IgD-negative memory B cell (primary cell): ENCODE measurements at regions not wholly inside any gene's neighbourhood (a gene's known extent, or its start where the extent isn't known, plus 50 kb on each side); places are given as distances from the start of the nearest gene placed in this dataset.
"Not testable (repeated sequence)": the region's sequence is repeated elsewhere in the genome, so short reads cannot be mapped to it uniquely, and the experiment has no call there.

Source experiments
- H3K27ac Mint-ChIP-seq, 3 donors: one replicate each; pipeline ENCODE4 v1.8.0; 2020 to 2022; ENCODE audit warnings: mild to moderate bottlenecking in 3 of 3, mixed read lengths in 3 of 3, moderate library complexity in 1 of 3
- H3K27me3 Mint-ChIP-seq: one replicate; pipeline ENCODE4 v1.8.0; 2021; ENCODE audit warnings: mixed read lengths
- H3K36me3 Mint-ChIP-seq: one replicate; pipeline ENCODE4 v1.8.0; 2020; ENCODE audit warnings: mild to moderate bottlenecking, mixed read lengths
- H3K4me1 Mint-ChIP-seq, 3 donors: one replicate each; pipeline ENCODE4 v1.8.0; 2020 to 2022; ENCODE audit warnings: mixed read lengths in 3 of 3, mild to moderate bottlenecking in 1 of 3
- H3K4me3 Mint-ChIP-seq, 4 donors: one replicate each; pipeline ENCODE4 v1.8.0; 2020 to 2022; ENCODE audit warnings: mild to moderate bottlenecking in 4 of 4, mixed read lengths in 4 of 4, moderate library complexity in 3 of 4
- H3K9me3 Mint-ChIP-seq, 3 donors: one replicate each; pipeline ENCODE4 v1.8.0; 2020 to 2021; ENCODE audit warnings: mixed read lengths in 3 of 3, mild to moderate bottlenecking in 1 of 3

DNA sequence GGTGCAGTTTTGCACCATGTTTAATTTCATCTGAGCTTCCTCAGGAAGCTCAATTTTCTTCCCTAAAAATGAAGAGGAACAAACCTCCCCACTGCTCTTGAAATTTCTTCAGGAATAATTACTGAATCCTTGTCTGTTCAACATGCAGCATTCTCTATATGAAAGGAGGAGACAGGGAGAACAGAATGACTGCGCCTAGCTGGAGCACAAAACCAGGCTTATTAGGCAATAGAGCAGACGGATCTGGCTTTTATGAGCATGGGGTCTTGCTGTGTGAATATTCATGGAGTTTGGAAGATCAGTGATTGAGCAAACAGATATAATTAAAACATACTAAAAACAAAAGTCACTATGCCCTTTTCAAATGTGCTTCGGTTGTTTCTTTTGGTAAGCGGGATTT lies 148.1 kb downstream of the SUDS3 start:
- Mint-ChIP-seq H3K27me3 (no peaks in the 10 kb centered on the region), H3K27ac (no peak overlapping the region), H3K36me3 (no peaks in the 10 kb centered on the region), H3K4me1 (no peaks in the 10 kb centered on the region), H3K4me3 (no peak overlapping the region), H3K9me3 (peaks cover 0 to 2% (median 0%) of the 10 kb centered on the region in 3 donors)

- Mint-ChIP-seq H3K4me1 (peaks cover 0 to 2% (median 0%) of the 10 kb centered on the region in 3 donors), H3K27ac (no peak overlapping the region), H3K4me3 (no peak overlapping the region), H3K27me3 (no peaks in the 10 kb centered on the region), H3K36me3 (no peaks in the 10 kb centered on the region), H3K9me3 (peaks cover 0 to 2% (median 0%) of the 10 kb centered on the region in 3 donors)
These were observed 148.9 kb downstream of the SUDS3 start for GRCh38 chr12:118525216-118525615.

DNA sequence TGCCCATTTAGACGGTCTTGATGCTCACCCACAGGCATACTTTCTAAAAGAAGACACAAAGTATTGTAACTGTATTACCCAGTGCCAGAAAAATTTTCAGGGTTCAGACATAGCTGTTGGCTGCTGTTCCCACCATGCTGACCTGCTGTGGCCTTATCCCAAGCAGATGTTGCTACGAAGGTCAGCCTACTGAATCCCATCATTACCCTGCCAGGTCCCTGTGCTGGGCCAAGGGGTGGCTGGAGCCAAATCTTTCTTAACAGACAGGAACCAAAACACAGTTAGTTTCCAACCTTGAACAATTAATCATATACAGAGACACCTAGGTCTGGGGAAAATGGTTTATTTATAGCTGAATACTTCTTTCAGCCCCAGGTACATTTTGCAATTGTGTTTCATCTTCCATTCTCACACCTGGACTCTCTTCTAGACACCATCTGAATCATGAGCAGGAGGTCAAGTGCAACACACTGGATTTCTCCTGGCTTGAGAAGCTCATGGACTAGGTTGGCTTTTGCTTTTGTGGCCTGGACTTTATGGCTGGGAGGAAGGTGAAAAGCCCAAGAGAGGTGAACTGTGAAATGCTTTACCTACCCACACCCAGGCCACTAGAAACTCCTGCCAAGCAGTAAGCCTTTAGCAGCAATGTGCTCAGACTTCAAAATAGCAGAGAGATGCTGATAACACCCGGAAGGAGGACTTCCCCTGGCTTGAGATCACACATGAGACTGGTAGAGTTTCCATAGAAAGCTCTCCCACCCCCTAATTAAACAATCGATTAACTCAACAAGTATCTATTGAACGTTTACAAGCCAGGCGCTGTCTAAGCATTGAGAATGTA lies 150.1 kb downstream of the SUDS3 start:
- Mint-ChIP-seq H3K36me3 (no peaks in the 10 kb centered on the region), H3K4me3 (no peak overlapping the region), H3K9me3 (peaks cover 0 to 2% (median 0%) of the 10 kb centered on the region in 3 donors), H3K27ac (no peak overlapping the region), H3K4me1 (peaks cover 0 to 2% (median 0%) of the 10 kb centered on the region in 3 donors), H3K27me3 (no peaks in the 10 kb centered on the region)

DNA sequence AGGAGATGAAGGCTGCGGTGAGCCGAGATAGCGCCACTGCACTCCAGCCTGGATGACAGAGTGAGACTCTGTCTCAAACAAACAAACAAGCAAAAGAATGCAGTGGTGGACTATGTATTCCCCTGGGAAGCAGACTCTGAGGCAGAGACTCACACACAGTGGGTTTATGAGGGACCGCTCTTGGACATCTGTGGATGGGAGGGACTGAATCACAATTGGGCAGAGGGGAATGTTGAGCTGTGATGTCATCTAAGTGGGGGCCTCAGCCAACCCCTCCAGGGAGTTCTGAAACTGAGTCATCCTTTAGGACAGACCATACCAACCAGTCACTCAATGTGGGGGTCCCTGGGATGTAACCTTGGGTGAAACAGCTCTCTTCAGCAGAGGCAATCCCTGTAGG lies 151.0 kb downstream of the SUDS3 start:
- Mint-ChIP-seq H3K4me3 (no peak overlapping the region), H3K9me3 (peaks cover 0 to 2% (median 0%) of the 10 kb centered on the region in 3 donors), H3K36me3 (no peaks in the 10 kb centered on the region), H3K27ac (no peak overlapping the region), H3K4me1 (peaks cover 0 to 2% (median 0%) of the 10 kb centered on the region in 3 donors), H3K27me3 (no peaks in the 10 kb centered on the region)

DNA sequence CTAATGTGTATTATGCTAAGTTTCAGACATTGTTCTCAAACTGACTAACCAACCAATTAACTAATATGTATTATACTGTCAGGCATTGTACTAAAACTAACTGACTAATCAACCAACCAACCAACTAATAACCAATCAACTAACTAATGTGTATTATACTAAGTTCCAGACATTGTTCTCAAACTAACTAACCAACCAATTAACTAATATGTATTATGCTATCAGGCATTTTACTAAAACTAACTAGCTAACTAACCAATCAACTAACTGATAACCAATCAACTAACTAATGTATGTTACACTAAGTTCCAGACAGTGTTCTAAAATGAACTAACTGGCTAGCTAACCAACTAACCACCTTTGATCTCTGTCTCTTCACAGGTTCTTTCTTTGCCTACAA lies 152.3 kb downstream of the SUDS3 start:
- H3K4me1 Mint-ChIP-seq = peaks cover 0 to 2% (median 0%) of the 10 kb centered on the region in 3 donors
- no peaks in the 10 kb centered on the region for H3K36me3 Mint-ChIP-seq
- no peak overlapping the region for H3K27ac Mint-ChIP-seq
- no peak overlapping the region for H3K4me3 Mint-ChIP-seq
- no peaks in the 10 kb centered on the region for H3K27me3 Mint-ChIP-seq
- H3K9me3 Mint-ChIP-seq = peaks cover 0 to 2% (median 0%) of the 10 kb centered on the region in 3 donors

GRCh38 chr12:118534003-118534402 lies 157.6 kb downstream of the SUDS3 start:
- Mint-ChIP-seq H3K27ac (no peak overlapping the region), H3K36me3 (peaks cover 2% of the 10 kb centered on the region), H3K9me3 (peaks cover 0 to 5% (median 0%) of the 10 kb centered on the region in 3 donors), H3K27me3 (no peaks in the 10 kb centered on the region), H3K4me1 (peaks cover 0 to 2% (median 0%) of the 10 kb centered on the region in 3 donors), H3K4me3 (no peak overlapping the region)

DNA sequence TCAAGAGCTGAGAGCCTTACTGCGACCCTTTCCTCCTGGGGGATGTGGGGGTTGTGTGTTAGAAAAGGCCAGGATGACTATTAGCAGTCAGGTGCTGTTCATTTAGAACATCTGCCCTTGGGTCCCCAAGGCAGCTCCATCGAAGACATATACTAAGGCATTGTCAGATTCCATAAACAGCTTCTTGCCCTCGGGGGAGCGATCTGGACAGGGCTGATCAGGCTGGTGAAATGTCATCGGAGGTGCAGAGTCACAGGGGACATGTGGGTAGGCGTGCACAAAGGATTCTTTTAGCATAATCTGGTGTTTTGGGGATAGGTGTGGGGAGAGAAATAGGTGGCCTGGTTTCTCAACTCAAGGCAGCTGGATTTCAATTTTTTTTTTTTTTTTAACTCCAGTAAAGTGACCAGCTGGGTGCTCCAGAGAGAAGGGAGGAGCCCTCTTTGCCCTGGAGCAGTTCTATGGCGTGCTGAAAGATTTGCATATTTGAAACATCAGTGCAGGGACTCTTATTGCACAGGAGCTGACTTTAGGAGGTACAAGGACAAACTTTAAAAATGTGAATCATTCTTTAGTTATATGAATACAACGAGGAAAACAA lies 160.1 kb downstream of the SUDS3 start:
- H3K9me3 Mint-ChIP-seq = peaks cover 0 to 5% (median 0%) of the 10 kb centered on the region in 3 donors

GRCh38 chr12:118537481-118537917 lies 161.1 kb downstream of the SUDS3 start:
- Mint-ChIP-seq H3K4me1 (no peaks in the 10 kb centered on the region), H3K36me3 (peaks cover 2% of the 10 kb centered on the region), H3K27ac (no peak overlapping the region), H3K9me3 (peaks cover 0 to 5% (median 0%) of the 10 kb centered on the region in 3 donors), H3K4me3 (no peak overlapping the region), H3K27me3 (no peaks in the 10 kb centered on the region)

More for the DNA sequence above, 160.1 kb downstream of the SUDS3 start:
- peak overlapping the region in 1 of 3 donors; percentile 91 for H3K27ac Mint-ChIP-seq
- H3K36me3 Mint-ChIP-seq = peaks cover 2% of the 10 kb centered on the region
- H3K27me3 Mint-ChIP-seq = no peaks in the 10 kb centered on the region
- no peak overlapping the region for H3K4me3 Mint-ChIP-seq
- no peaks in the 10 kb centered on the region for H3K4me1 Mint-ChIP-seq

- no peaks in the 10 kb centered on the region for H3K27me3 Mint-ChIP-seq
- H3K36me3 Mint-ChIP-seq = peaks cover 2% of the 10 kb centered on the region
- H3K9me3 Mint-ChIP-seq = peaks cover 0 to 8% (median 0%) of the 10 kb centered on the region in 3 donors
- H3K4me1 Mint-ChIP-seq = no peaks in the 10 kb centered on the region
- no peak overlapping the region for H3K4me3 Mint-ChIP-seq
- H3K27ac Mint-ChIP-seq = no peak overlapping the region
These were observed 164.7 kb downstream of the SUDS3 start for GRCh38 chr12:118541071-118541470.

- H3K9me3 Mint-ChIP-seq = peaks cover 0 to 8% (median 5%) of the 10 kb centered on the region in 3 donors
These were observed 165.6 kb downstream of the SUDS3 start for GRCh38 chr12:118541934-118542333.

DNA sequence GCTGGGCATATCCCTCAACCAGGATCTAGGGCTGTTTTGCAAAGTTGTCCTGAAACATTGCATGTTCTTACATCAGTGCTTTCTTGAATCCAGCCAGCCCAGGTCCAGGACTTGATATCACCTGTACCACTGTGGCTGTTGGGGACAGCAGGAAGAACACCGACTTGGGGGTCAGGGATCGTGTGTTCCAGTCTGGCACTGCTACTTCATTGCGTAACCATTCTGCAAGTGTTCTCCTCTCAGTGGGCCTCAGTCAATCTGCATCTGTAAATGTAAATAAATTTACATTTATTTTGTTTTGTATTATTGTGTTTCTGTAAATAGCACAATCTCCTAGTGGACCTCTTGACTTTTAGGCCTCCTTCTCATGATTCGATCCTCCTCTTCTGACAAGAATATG lies 167.3 kb downstream of the SUDS3 start:
- Mint-ChIP-seq H3K4me3 (no peak overlapping the region), H3K36me3 (no peaks in the 10 kb centered on the region), H3K27ac (no peak overlapping the region), H3K4me1 (no peaks in the 10 kb centered on the region), H3K9me3 (peaks cover 0 to 15% (median 5%) of the 10 kb centered on the region in 3 donors), H3K27me3 (no peaks in the 10 kb centered on the region)

More at GRCh38 chr12:118541934-118542333, 165.6 kb downstream of the SUDS3 start:
- H3K4me3 Mint-ChIP-seq = no peak overlapping the region
- no peak overlapping the region for H3K27ac Mint-ChIP-seq
- H3K27me3 Mint-ChIP-seq = no peaks in the 10 kb centered on the region
- no peaks in the 10 kb centered on the region for H3K4me1 Mint-ChIP-seq
- no peaks in the 10 kb centered on the region for H3K36me3 Mint-ChIP-seq

GRCh38 chr12:118544569-118544968 lies 168.2 kb downstream of the SUDS3 start:
- H3K4me1 Mint-ChIP-seq = no peaks in the 10 kb centered on the region
- peaks cover 0 to 15% (median 3%) of the 10 kb centered on the region in 3 donors for H3K9me3 Mint-ChIP-seq
- no peaks in the 10 kb centered on the region for H3K36me3 Mint-ChIP-seq
- peak overlapping the region in 1 of 4 donors; percentile 29 for H3K4me3 Mint-ChIP-seq
- no peak overlapping the region for H3K27ac Mint-ChIP-seq
- H3K27me3 Mint-ChIP-seq = no peaks in the 10 kb centered on the region

DNA sequence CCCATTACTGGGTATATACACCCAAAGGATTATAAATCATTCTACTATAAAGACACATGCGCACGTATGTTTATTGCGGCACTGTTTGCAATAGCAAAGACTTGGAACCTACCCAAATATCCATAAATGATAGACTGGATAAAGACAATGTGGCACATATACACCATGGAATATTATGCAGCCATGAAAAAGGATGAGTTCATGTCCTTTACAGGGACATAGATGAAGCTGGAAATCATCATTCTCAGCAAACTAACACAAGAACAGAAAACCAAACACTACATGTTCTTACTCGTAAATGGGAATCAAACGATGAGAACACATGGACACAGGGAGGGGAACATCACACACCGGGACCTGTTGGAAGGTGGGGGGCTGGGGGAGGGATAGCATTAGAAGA lies 171.3 kb downstream of the SUDS3 start:
- H3K4me1 Mint-ChIP-seq, H3K27ac Mint-ChIP-seq, H3K36me3 Mint-ChIP-seq, H3K27me3 Mint-ChIP-seq, H3K4me3 Mint-ChIP-seq: not testable (repeated sequence)
- H3K9me3 Mint-ChIP-seq = peaks cover 2 to 21% (median 3%) of the 10 kb centered on the region in 3 donors

GRCh38 chr12:118548887-118549509 lies 172.6 kb downstream of the SUDS3 start:
- no peak overlapping the region for H3K27ac Mint-ChIP-seq
- peaks cover 2 to 25% (median 3%) of the 10 kb centered on the region in 3 donors for H3K9me3 Mint-ChIP-seq
- no peaks in the 10 kb centered on the region for H3K4me1 Mint-ChIP-seq
- H3K36me3 Mint-ChIP-seq = no peaks in the 10 kb centered on the region
- no peak overlapping the region for H3K4me3 Mint-ChIP-seq
- peaks cover 5% of the 10 kb centered on the region for H3K27me3 Mint-ChIP-seq

DNA sequence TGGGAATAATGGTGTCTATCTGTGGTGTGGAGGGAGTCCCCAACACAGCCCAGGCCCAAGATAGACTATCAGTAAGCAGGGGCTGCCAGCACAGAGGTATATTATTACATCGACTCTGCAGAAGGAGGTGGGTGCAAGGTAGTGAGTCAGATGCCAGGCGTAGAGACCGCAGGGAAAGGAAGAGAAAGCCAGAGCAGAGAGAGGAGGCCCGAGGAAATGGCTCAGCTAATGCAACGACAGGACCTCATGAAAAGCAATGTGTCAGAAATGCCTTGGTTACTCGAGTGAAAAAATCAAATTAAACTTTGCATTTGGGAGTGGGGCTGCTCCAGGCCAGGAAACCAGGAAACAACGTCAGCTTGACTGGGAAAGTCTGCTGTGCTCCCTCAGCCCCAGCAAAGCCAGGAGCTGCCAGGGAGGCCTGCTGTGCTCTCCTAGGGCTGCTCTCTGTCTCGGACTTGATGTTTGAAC lies 173.2 kb downstream of the SUDS3 start:
- Mint-ChIP-seq H3K27ac (no peak overlapping the region), H3K27me3 (peaks cover 5% of the 10 kb centered on the region), H3K36me3 (no peaks in the 10 kb centered on the region), H3K4me1 (no peaks in the 10 kb centered on the region), H3K4me3 (peak overlapping the region in 1 of 4 donors; percentile 28), H3K9me3 (peaks cover 2 to 25% (median 6%) of the 10 kb centered on the region in 3 donors)
